GM23248 (cell line): ENCODE measurements at regions not wholly inside any gene's neighbourhood (a gene's known extent, or its start where the extent isn't known, plus 50 kb on each side); places are given as distances from the start of the nearest gene placed in this dataset.

Experiments
- DNase-seq: peaks from one replicate; pipeline ENCODE4 v3.0.0-alpha.2; 2015
- H2AFZ ChIP-seq: fragments of 200-600 bp; sonication (generic); 2 replicates; pipeline ENCODE4 v1.6.1; 2016; ENCODE audit warnings: antibody characterized with exemption
- H3F3A ChIP-seq: fragments of 200-600 bp; sonication (generic); 2 replicates; pipeline ENCODE4 v1.6.1; 2016; ENCODE audit warnings: mild to moderate bottlenecking, antibody characterized with exemption, mixed run types; ENCODE audit not compliant: insufficient read depth
- H3K27ac ChIP-seq: fragments of 200-600 bp; sonication (generic); 2 replicates; pipeline ENCODE4 v1.5.1; 2016; ENCODE audit warnings: mild to moderate bottlenecking
- H3K27me3 ChIP-seq: fragments of 200-600 bp; sonication (generic); replicated peaks from 2 replicates; pipeline ENCODE4 v1.6.1; 2016; ENCODE audit warnings: mild to moderate bottlenecking; ENCODE audit not compliant: insufficient read depth
- H3K36me3 ChIP-seq: fragments of 200-600 bp; sonication (generic); 2 replicates; pipeline ENCODE4 v1.6.1; 2016; ENCODE audit warnings: low read depth, mild to moderate bottlenecking
- H3K4me1 ChIP-seq: fragments of 200-600 bp; sonication (generic); 2 replicates; pipeline ENCODE4 v1.6.1; 2016; ENCODE audit warnings: mild to moderate bottlenecking; ENCODE audit not compliant: insufficient read depth
- H3K4me2 ChIP-seq: fragments of 200-600 bp; sonication (generic); one replicate; pipeline ENCODE4 v1.6.1; 2016; ENCODE audit warnings: mild to moderate bottlenecking; ENCODE audit not compliant: unreplicated experiment
- H3K4me3 ChIP-seq: fragments of 200-600 bp; sonication (generic); 2 replicates; pipeline ENCODE4 v1.5.1; 2016; ENCODE audit warnings: mild to moderate bottlenecking
- H3K79me2 ChIP-seq: fragments of 200-600 bp; sonication (generic); 2 replicates; pipeline ENCODE4 v1.6.1; 2016; ENCODE audit warnings: mild to moderate bottlenecking; ENCODE audit not compliant: insufficient read depth
- H3K9ac ChIP-seq: fragments of 200-600 bp; sonication (generic); 2 replicates; pipeline ENCODE4 v1.6.1; 2016; ENCODE audit warnings: mild to moderate bottlenecking
- H3K9me2 ChIP-seq: fragments of 200-600 bp; sonication (generic); 2 replicates; pipeline ENCODE4 v1.6.1; 2016; ENCODE audit warnings: mixed run types, mild to moderate bottlenecking, moderate library complexity; ENCODE audit not compliant: insufficient read depth
- H3K9me3 ChIP-seq: fragments of 200-600 bp; sonication (generic); one replicate; pipeline ENCODE4 v1.6.1; 2017; ENCODE audit warnings: low read depth
- H4K20me1 ChIP-seq: fragments of 200-600 bp; sonication (generic); 2 replicates; pipeline ENCODE4 v1.6.0; 2016; ENCODE audit not compliant: insufficient read depth
- EZH2 ChIP-seq: fragments of 200-600 bp; sonication (generic); IDR thresholded peaks from 2 replicates; pipeline ENCODE4 v1.6.1; 2018; ENCODE audit warnings: antibody characterized with exemption, mild to moderate bottlenecking; ENCODE audit not compliant: insufficient read depth, poor library complexity, severe bottlenecking
- EZH2phosphoT487 ChIP-seq: fragments of 200-600 bp; sonication (generic); IDR thresholded peaks from 2 replicates; pipeline ENCODE4 v1.6.1; 2018; ENCODE audit warnings: antibody characterized with exemption, moderate library complexity, mild to moderate bottlenecking, low read depth; ENCODE audit not compliant: insufficient read depth
- WGBS, 2 experiments: methylation state at CpG; one replicate each; pipeline ENCODE4 v1.1.6; 2015 to 2017; ENCODE audit warnings: low lambda C conversion rate in 2 of 2, low coverage in 1 of 2; ENCODE audit errors: missing lambda C conversion rate in 2 of 2; 5-methylcytosine and 5-hydroxymethylcytosine counted together
- in situ Hi-C: fragments of 300-500 bp; cut with MboI; formaldehyde crosslinking; loops from 2 replicates; pipeline ENCODE4 v1.15.0; 2020

DNA sequence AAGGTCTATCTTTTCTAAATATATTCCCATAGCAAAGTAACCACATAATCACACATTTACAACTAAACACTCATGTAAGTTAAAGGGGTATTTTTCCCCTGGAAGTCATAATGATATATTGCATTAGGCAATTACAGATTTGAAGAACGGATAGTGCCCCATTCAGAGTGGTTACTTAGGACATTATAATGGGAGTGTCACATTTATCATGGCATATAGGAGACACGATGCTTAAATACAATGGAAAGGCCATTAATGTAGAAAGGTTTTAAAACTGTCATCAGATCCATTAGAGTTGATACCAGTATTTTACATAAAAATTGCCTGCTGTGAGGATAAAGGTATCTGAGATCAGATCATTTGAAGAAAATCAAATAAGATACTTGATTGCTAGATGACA lies 582.0 kb upstream of the SEMA6D start:
- Histone ChIP-seq H3K27me3 (no peaks in the 10 kb centered on the region), H3K36me3 (no peaks in the 10 kb centered on the region), H3F3A (no peaks in the 10 kb centered on the region), H3K9me3 (no peaks in the 10 kb centered on the region), H2AFZ (no peak overlapping the region), H3K9ac (no peak overlapping the region), H3K4me3 (no peak overlapping the region), H4K20me1 (no peaks in the 10 kb centered on the region), H3K4me1 (no peaks in the 10 kb centered on the region), H3K4me2 (no peak overlapping the region), H3K9me2 (no peaks in the 10 kb centered on the region; the same call in 1 of the 2 replicates), H3K79me2 (no peaks in the 10 kb centered on the region), H3K27ac (no peak overlapping the region)
- WGBS, 2 experiments = 26 to 32% methylated on average over 2 of the region's 2 CpGs
- in situ Hi-C loops = no loop called here
- DNase-seq = no peak
- no peak for TF ChIP-seq EZH2
- no peak for TF ChIP-seq EZH2phosphoT487

DNA sequence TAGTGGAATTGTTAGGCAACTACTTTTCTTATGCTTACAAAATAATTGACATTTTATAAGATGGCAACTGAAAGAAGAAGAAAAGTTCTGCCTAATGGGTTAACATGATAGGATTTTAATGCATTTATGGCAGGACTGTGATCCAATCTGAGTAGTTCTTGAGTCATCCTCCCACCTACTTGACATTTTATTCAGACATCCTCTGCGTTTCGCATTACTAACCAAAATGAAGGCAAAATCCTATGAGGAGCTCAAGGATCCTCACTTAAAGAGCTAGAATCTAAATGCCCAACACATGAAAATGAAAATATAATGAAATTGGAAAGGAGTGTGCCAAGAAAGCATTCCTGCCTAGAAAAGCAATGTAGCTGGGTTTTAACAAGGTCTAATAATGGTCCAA lies 581.1 kb upstream of the SEMA6D start:
- TF ChIP-seq EZH2phosphoT487 = no peak
- TF ChIP-seq EZH2 = no peak
- Histone ChIP-seq H3K27ac (no peak overlapping the region), H3K4me2 (no peak overlapping the region), H3K4me1 (no peaks in the 10 kb centered on the region), H3K79me2 (no peaks in the 10 kb centered on the region), H3K9ac (no peak overlapping the region), H4K20me1 (no peaks in the 10 kb centered on the region), H2AFZ (no peak overlapping the region), H3K36me3 (no peaks in the 10 kb centered on the region), H3K4me3 (no peak overlapping the region), H3K27me3 (no peaks in the 10 kb centered on the region), H3K9me2 (no peaks in the 10 kb centered on the region; the same call in 1 of the 2 replicates), H3K9me3 (no peaks in the 10 kb centered on the region), H3F3A (no peaks in the 10 kb centered on the region)
- peak; percentile 2 for DNase-seq
- in situ Hi-C loops = no loop called here
- WGBS, 2 experiments = 31 to 42% methylated on average over 2 of the region's 2 CpGs

GRCh38 chr15:47139965-47140364 lies 577.3 kb upstream of the SEMA6D start:
- no peaks in the 10 kb centered on the region for H3K9me3 ChIP-seq
- 0 to 5% methylated on average over 2 of the region's 2 CpGs for WGBS, 2 experiments
- no peak overlapping the region for H3K4me2 ChIP-seq
- in situ Hi-C loops = no loop called here
- H3K4me1 ChIP-seq = no peaks in the 10 kb centered on the region
- TF ChIP-seq EZH2phosphoT487 (no peak), EZH2 (no peak)
- H3F3A ChIP-seq = no peaks in the 10 kb centered on the region
- no peak overlapping the region for H3K9ac ChIP-seq
- no peak overlapping the region for H3K27ac ChIP-seq
- no peaks in the 10 kb centered on the region; the same call in 1 of the 2 replicates for H3K9me2 ChIP-seq
- no peaks in the 10 kb centered on the region for H4K20me1 ChIP-seq
- no peaks in the 10 kb centered on the region for H3K36me3 ChIP-seq
- H3K79me2 ChIP-seq = no peaks in the 10 kb centered on the region
- H3K27me3 ChIP-seq = no peaks in the 10 kb centered on the region
- H2AFZ ChIP-seq = no peak overlapping the region
- DNase-seq = no peak
- no peak overlapping the region for H3K4me3 ChIP-seq

GRCh38 chr15:47157827-47158226 lies 559.5 kb upstream of the SEMA6D start:
- no peaks in the 10 kb centered on the region for H3K4me1 ChIP-seq
- H4K20me1 ChIP-seq = no peaks in the 10 kb centered on the region
- no peak overlapping the region for H2AFZ ChIP-seq
- WGBS, 2 experiments = 13 to 19% methylated on average over 4 of the region's 4 CpGs
- no peak overlapping the region for H3K9ac ChIP-seq
- no peak overlapping the region for H3K4me2 ChIP-seq
- no peaks in the 10 kb centered on the region for H3K9me3 ChIP-seq
- H3K27me3 ChIP-seq = no peaks in the 10 kb centered on the region
- TF ChIP-seq EZH2 (no peak), EZH2phosphoT487 (no peak)
- H3K79me2 ChIP-seq = no peaks in the 10 kb centered on the region
- no peaks in the 10 kb centered on the region for H3K36me3 ChIP-seq
- no peaks in the 10 kb centered on the region for H3K9me2 ChIP-seq
- in situ Hi-C loops = no loop called here
- no peak for DNase-seq
- H3K27ac ChIP-seq = no peak overlapping the region
- no peak overlapping the region for H3K4me3 ChIP-seq
- H3F3A ChIP-seq = no peaks in the 10 kb centered on the region

GRCh38 chr15:47158573-47158972 lies 558.7 kb upstream of the SEMA6D start:
- 14 to 17% methylated on average over 2 of the region's 2 CpGs for WGBS, 2 experiments
- no peak overlapping the region for H2AFZ ChIP-seq
- in situ Hi-C loops = no loop called here

More at GRCh38 chr15:47158573-47158972, 558.7 kb upstream of the SEMA6D start:
- Histone ChIP-seq H3K36me3 (no peaks in the 10 kb centered on the region), H4K20me1 (no peaks in the 10 kb centered on the region), H3K9ac (no peak overlapping the region), H3K79me2 (no peaks in the 10 kb centered on the region), H3K4me2 (no peak overlapping the region), H3K9me3 (no peaks in the 10 kb centered on the region), H3K9me2 (no peaks in the 10 kb centered on the region), H3F3A (no peaks in the 10 kb centered on the region), H3K4me3 (no peak overlapping the region), H3K4me1 (no peaks in the 10 kb centered on the region), H3K27me3 (no peaks in the 10 kb centered on the region), H3K27ac (no peak overlapping the region)
- no peak for DNase-seq
- TF ChIP-seq EZH2phosphoT487 = no peak
- no peak for TF ChIP-seq EZH2
